ENCODE measurements at regions not wholly inside any gene's neighbourhood (a gene's known extent, or its start where the extent isn't known, plus 50 kb on each side); places are given as distances from the start of the nearest gene placed in this dataset.

GRCh38 chr17:51347851-51348584 lies 87.7 kb downstream of the UTP18 start:
- TF ChIP-seq CTCF (IDR thresholded peaks at IDR 0.05) = no peak
- no peak for TF ChIP-seq POLR2A (IDR thresholded peaks at IDR 0.05)

Measured in uterus (tissue), 2 donors.